ENCODE measurements at regions not wholly inside any gene's neighbourhood (a gene's known extent, or its start where the extent isn't known, plus 50 kb on each side); places are given as distances from the start of the nearest gene placed in this dataset.
"Not testable (repeated sequence)": the region's sequence is repeated elsewhere in the genome, so short reads cannot be mapped to it uniquely, and the experiment has no call there.

- H3K4me3 Mint-ChIP-seq; H3K36me3 Mint-ChIP-seq; H3K9me3 Mint-ChIP-seq; DNase-seq; H3K27me3 Mint-ChIP-seq (ENCODE audit: low read depth in 3 of 3); H3K27ac Mint-ChIP-seq; H3K4me1 Mint-ChIP-seq: not testable (repeated sequence)
Measured at GRCh38 chr2:87611956-87612355, 135.9 kb upstream of the PLGLB2 start.

GRCh38 chr2:87614829-87615434, 133.0 kb upstream of the PLGLB2 start:
- H3K4me3 Mint-ChIP-seq; H3K27me3 Mint-ChIP-seq (ENCODE audit: low read depth in 3 of 3); H3K27ac Mint-ChIP-seq; H3K36me3 Mint-ChIP-seq; H3K4me1 Mint-ChIP-seq; DNase-seq; H3K9me3 Mint-ChIP-seq: not testable (repeated sequence)

DNA sequence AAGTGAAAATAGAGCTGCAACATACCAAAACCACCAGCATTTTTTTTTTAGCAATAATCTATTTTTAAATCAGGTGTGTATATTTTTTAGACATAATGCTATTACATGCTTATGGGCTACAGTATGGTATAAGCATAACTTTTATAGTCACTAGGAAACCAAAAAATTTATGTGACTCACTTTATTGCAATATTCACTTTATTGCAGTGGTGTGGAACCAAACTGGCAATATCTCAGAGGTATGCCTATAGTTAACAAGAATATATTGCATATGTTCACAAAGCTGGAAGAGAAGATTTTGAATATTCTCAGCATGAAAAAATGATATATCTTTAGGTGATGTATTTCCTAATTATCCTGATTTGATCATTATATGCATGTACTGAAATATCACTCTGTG, 128.8 kb upstream of the PLGLB2 start:
- H3K4me1 Mint-ChIP-seq; H3K27me3 Mint-ChIP-seq (ENCODE audit: low read depth in 3 of 3); H3K9me3 Mint-ChIP-seq: not testable (repeated sequence)

DNA sequence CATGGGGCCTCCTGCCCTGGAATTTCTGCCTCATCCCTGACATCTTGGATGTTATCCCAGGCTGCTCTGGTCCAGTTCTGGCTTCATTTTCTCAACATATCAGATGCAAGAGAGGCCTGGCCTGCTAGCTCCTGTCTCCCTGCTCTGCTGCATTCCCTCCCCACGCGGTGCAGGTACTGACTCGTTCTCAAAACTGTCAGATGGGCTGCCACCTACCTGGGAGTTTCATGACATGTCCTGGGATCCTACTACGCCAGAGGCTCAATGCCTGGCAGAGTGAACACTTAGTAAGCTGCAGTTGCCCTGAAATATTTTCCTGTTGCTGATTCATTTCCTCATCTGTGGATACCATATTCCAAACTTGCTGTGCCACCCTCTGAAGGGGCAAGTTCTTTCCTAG, 126.7 kb upstream of the PLGLB2 start:
- not testable (repeated sequence) for DNase-seq; H3K27me3 Mint-ChIP-seq (ENCODE audit: low read depth in 3 of 3)

More for the DNA sequence above, 128.8 kb upstream of the PLGLB2 start:
- H3K36me3 Mint-ChIP-seq, DNase-seq, H3K27ac Mint-ChIP-seq, H3K4me3 Mint-ChIP-seq: not testable (repeated sequence)

DNA sequence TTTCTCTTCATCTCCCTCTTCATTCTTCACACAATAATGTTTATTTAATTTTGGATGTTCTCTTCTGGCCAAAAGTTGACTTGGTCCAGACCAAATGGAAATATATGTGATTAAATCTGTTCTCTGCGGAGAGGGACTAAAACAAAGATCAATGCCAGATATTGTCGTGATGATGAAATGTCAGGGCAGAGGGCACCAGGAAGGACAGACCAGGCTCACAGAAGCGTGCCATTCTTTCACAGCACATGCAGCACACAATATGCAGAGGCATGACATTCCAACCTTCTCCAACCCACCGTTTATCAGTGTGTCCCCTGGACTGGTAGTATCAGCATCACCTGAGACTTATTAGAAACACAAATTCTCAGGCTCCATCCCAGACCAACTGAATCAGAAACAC, 125.2 kb upstream of the PLGLB2 start:
- H3K36me3 Mint-ChIP-seq; DNase-seq; H3K27ac Mint-ChIP-seq; H3K4me1 Mint-ChIP-seq; H3K4me3 Mint-ChIP-seq; H3K9me3 Mint-ChIP-seq; H3K27me3 Mint-ChIP-seq (ENCODE audit: low read depth in 3 of 3): not testable (repeated sequence)

More for the DNA sequence above, 126.7 kb upstream of the PLGLB2 start:
- not testable (repeated sequence) for H3K27ac Mint-ChIP-seq, H3K4me3 Mint-ChIP-seq, H3K36me3 Mint-ChIP-seq, H3K4me1 Mint-ChIP-seq, H3K9me3 Mint-ChIP-seq

DNA sequence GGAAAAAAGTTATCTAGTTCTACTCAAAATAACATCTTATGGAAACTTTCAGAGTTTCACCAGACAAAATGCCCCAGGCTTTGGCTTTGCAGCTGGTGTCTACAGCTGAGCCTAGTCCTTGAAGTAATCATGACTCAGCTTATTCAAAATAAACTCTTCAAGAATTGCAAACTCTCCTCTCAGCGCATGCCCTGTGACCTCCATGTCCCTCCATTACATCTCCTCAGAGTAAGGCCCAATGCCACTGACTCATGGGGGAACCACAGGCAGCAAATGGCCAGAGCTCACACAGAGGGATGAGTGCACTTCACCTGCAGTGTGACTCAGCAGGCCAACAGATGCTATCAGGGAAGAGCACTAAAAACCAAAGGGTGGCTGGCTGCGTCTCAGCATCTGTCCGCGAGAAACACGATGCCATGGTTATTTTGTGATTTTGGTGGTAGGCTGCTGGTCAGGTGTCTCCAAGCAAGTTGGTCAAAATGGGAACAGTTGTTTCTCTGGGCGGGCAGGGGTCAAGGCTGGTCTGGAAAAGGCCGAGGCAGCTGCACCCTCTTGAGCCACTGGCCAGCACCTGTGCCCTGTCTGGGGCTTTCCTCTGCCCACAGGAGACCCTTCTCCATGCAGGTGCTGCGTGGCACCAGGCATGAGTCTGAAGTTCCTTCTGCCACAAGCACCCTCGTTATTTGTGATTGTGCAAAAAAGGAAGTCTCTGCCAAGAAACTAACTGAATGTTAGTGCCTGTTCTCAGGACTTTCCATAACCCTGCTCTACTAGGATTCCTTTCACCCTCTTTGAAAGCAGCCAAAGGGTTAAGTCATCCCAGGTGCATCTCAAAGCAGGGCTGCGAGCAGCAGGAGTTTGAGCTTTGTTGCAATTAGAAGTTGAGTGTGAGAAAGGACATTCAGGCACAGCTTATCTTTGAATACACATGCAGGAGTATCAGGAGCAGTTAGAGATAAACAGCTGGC, 118.1 kb upstream of the PLGLB2 start:
- H3K4me3 Mint-ChIP-seq; H3K27ac Mint-ChIP-seq; H3K9me3 Mint-ChIP-seq; H3K27me3 Mint-ChIP-seq (ENCODE audit: low read depth in 3 of 3); H3K4me1 Mint-ChIP-seq; H3K36me3 Mint-ChIP-seq; DNase-seq: not testable (repeated sequence)

- H3K9me3 Mint-ChIP-seq; H3K4me1 Mint-ChIP-seq; DNase-seq; H3K36me3 Mint-ChIP-seq; H3K27ac Mint-ChIP-seq; H3K4me3 Mint-ChIP-seq; H3K27me3 Mint-ChIP-seq (ENCODE audit: low read depth in 3 of 3): not testable (repeated sequence)
Measured at GRCh38 chr2:87630892-87631291, 117.0 kb upstream of the PLGLB2 start.

GRCh38 chr2:87631402-87631801, 116.5 kb upstream of the PLGLB2 start:
- not testable (repeated sequence) for H3K9me3 Mint-ChIP-seq; DNase-seq; H3K27ac Mint-ChIP-seq; H3K4me1 Mint-ChIP-seq; H3K27me3 Mint-ChIP-seq (ENCODE audit: low read depth in 3 of 3); H3K36me3 Mint-ChIP-seq; H3K4me3 Mint-ChIP-seq

- not testable (repeated sequence) for H3K4me3 Mint-ChIP-seq; H3K27ac Mint-ChIP-seq; H3K9me3 Mint-ChIP-seq; DNase-seq; H3K36me3 Mint-ChIP-seq; H3K4me1 Mint-ChIP-seq; H3K27me3 Mint-ChIP-seq (ENCODE audit: low read depth in 3 of 3)
Measured at GRCh38 chr2:87633287-87633963, 114.5 kb upstream of the PLGLB2 start.

- not testable (repeated sequence) for DNase-seq; H3K9me3 Mint-ChIP-seq; H3K36me3 Mint-ChIP-seq; H3K27ac Mint-ChIP-seq; H3K4me1 Mint-ChIP-seq; H3K27me3 Mint-ChIP-seq (ENCODE audit: low read depth in 3 of 3); H3K4me3 Mint-ChIP-seq
Measured at GRCh38 chr2:87634106-87634505, 113.8 kb upstream of the PLGLB2 start.

GRCh38 chr2:87634971-87635650, 112.8 kb upstream of the PLGLB2 start:
- H3K4me3 Mint-ChIP-seq; H3K27ac Mint-ChIP-seq; DNase-seq; H3K9me3 Mint-ChIP-seq; H3K36me3 Mint-ChIP-seq; H3K27me3 Mint-ChIP-seq (ENCODE audit: low read depth in 3 of 3); H3K4me1 Mint-ChIP-seq: not testable (repeated sequence)

- H3K4me3 Mint-ChIP-seq; H3K27me3 Mint-ChIP-seq (ENCODE audit: low read depth in 3 of 3); H3K36me3 Mint-ChIP-seq; H3K27ac Mint-ChIP-seq; H3K9me3 Mint-ChIP-seq; DNase-seq; H3K4me1 Mint-ChIP-seq: not testable (repeated sequence)
Measured at GRCh38 chr2:87636246-87636645, 111.6 kb upstream of the PLGLB2 start.

DNA sequence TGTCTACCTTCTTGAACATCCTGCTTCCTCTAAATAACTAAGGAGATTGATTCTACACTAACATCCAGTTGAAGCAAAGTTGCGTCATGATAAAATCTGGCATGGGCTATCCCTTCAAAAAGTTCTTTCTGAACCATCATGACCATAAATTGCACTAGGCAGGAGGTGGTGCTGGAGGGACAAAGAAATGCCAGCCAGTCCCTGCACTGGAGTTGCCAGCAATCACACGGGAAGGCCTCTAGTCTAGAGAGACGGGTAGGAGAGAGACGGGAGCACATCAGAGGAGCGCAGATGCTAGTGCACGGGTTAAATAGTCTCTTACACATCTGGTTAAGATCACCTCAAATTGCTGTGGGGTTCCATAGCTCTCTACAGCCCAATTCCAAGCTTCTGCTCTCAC, 111.2 kb upstream of the PLGLB2 start:
- DNase-seq; H3K4me1 Mint-ChIP-seq; H3K9me3 Mint-ChIP-seq; H3K27me3 Mint-ChIP-seq (ENCODE audit: low read depth in 3 of 3); H3K27ac Mint-ChIP-seq; H3K36me3 Mint-ChIP-seq; H3K4me3 Mint-ChIP-seq: not testable (repeated sequence)
